K562 (cell line): ENCODE measurements at regions not wholly inside any gene's neighbourhood (a gene's known extent, or its start where the extent isn't known, plus 50 kb on each side); places are given as distances from the start of the nearest gene placed in this dataset.

ENCODE experiments used
- TF ChIP-seq, protein P1 (sequence below), 3 experiments: IDR thresholded peaks in 2 of 3; conservative IDR thresholded peaks in 1 of 3; 2 replicates each; pipeline ENCODE4 v1.5.1; 2011 to 2012; ENCODE audit warnings: low read length in 3 of 3, mild to moderate bottlenecking in 3 of 3, control low read depth in 2 of 3, improper control_type of control experiment in 1 of 3, inconsistent platforms in 1 of 3, low read depth in 1 of 3, mixed read lengths in 1 of 3, moderate library complexity in 1 of 3; ENCODE audit not compliant: insufficient read depth in 2 of 3
- TF ChIP-seq, protein P2 (sequence below), 2 experiments: fragments of 450-650 bp in 1 of 2; sonication (generic) in 1 of 2; formaldehyde crosslinking in 1 of 2; IDR thresholded peaks in 1 of 2; conservative IDR thresholded peaks in 1 of 2; 2 replicates each; pipeline versions ENCODE4 v1.6.1 to v1.8.1; 2016 to 2023; ENCODE audit warnings: mild to moderate bottlenecking in 2 of 2, moderate library complexity in 2 of 2, inconsistent platforms in 1 of 2, missing genetic modification reagents in 1 of 2

DNA sequence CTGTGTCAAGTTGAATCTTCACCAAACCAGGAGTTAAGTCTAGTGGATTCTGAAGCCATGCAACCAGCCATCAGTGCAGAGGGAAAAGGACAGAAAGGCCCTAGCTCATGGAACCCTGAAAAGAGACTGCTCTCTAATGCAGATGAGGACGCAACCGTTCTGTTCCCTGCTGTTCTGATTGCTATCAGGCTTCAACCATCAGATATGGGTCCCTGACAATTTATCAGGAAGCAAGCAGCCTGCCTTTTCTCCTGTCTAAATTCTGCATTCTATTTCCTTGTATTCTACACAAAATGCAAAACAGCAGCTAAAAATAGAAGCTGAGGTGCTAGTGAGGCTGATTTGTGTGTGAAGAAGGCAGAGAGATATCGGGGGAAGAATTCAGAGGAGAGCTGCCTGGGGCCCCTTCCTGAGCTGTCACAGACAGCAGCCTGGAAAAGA is 68.4 kb upstream of the RTN4 start:
- TF ChIP-seq, protein P1, sequence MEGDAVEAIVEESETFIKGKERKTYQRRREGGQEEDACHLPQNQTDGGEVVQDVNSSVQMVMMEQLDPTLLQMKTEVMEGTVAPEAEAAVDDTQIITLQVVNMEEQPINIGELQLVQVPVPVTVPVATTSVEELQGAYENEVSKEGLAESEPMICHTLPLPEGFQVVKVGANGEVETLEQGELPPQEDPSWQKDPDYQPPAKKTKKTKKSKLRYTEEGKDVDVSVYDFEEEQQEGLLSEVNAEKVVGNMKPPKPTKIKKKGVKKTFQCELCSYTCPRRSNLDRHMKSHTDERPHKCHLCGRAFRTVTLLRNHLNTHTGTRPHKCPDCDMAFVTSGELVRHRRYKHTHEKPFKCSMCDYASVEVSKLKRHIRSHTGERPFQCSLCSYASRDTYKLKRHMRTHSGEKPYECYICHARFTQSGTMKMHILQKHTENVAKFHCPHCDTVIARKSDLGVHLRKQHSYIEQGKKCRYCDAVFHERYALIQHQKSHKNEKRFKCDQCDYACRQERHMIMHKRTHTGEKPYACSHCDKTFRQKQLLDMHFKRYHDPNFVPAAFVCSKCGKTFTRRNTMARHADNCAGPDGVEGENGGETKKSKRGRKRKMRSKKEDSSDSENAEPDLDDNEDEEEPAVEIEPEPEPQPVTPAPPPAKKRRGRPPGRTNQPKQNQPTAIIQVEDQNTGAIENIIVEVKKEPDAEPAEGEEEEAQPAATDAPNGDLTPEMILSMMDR (IDR thresholded peaks at IDR 0.05 in 2 of 3, conservative IDR thresholded peaks at IDR 0.05 in 1 of 3; ENCODE audit: insufficient read depth in 2 of 3, low read depth in 1 of 3, low read length in 3 of 3): no peak
- TF ChIP-seq, protein P2, sequence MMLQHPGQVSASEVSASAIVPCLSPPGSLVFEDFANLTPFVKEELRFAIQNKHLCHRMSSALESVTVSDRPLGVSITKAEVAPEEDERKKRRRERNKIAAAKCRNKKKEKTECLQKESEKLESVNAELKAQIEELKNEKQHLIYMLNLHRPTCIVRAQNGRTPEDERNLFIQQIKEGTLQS (IDR thresholded peaks at IDR 0.05): peak; percentile 21; the same call in 1 of the 2 replicates
- TF ChIP-seq, protein P2 (CRISPR knock-in tag; conservative IDR thresholded peaks at IDR 0.05): no peak
